ENCODE measurements at regions not wholly inside any gene's neighbourhood (a gene's known extent, or its start where the extent isn't known, plus 50 kb on each side); places are given as distances from the start of the nearest gene placed in this dataset.

GRCh38 chr2:84052913-84053312 is 406.2 kb downstream of the SUCLG1 start:
- no peak for TF ChIP-seq CTCF (IDR thresholded peaks at IDR 0.05)
- TF ChIP-seq ZFX (IDR thresholded peaks at IDR 0.05; ENCODE audit: borderline replicate concordance), result no peak

Measured in 22Rv1 (cell line).